ENCODE measurements at regions not wholly inside any gene's neighbourhood (a gene's known extent, or its start where the extent isn't known, plus 50 kb on each side); places are given as distances from the start of the nearest gene placed in this dataset.
"Not testable (repeated sequence)": the region's sequence is repeated elsewhere in the genome, so short reads cannot be mapped to it uniquely, and the experiment has no call there.

DNA sequence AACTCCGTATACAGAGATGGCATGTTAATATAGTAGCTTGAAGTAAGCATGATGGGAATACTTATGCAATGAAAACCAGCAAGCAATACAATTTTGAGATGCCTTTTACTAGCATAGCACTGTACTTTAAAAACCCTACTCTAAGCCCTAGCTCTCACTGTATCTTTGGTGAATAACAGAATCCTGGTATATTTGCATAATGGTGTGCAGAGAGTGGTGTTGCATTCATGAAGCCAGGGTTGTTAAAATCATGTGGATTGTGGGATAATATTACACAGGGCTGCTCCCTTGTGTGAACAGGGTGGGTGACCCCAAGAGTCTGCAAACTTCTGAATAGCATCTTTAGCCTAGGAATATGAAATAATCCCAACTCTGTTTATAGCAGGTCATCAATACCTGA lies 105.2 kb upstream of the BMP2 start:
- DNase-seq (ENCODE audit: low spot score): no peak

DNA sequence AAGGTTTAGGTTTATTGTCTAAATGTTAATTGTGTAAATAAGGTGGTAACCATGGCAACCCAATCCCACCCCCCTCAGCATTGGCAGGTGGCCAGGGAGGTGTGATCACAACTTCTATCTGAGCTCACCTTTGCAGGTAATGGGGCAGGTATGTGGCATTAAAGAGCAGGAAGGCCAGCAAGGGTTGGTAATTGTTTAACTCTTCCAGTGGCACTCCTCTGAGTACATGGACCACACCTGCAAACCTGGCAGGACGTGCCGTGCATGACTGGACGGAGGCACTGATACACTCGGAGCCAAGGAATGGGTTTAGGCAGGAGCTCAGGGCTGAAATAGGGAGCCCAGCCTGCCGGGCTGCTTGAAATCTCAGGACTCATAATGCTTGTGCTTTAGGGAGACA lies 107.0 kb upstream of the BMP2 start:
- no peak for DNase-seq (ENCODE audit: low spot score)

DNA sequence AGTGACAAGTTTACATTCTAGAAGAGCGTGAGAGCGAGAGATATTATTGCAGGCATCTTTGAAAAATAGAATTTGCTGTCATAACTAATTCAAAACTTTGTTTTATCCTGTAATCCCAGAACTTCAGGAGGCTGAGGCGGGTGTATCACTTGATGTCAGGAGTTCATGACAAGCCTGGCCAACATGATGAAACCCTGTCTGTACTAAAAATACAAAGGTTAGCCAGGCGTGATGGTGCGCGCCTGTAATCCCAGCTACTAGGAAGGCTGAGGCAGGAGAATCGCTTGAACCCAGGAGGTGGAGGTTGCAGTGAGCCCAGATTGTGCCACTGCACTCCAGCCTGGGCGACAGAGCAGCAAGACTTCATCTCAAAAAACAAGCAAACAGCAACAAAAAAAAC lies 108.6 kb upstream of the BMP2 start:
- DNase-seq (ENCODE audit: low spot score): not testable (repeated sequence)

DNA sequence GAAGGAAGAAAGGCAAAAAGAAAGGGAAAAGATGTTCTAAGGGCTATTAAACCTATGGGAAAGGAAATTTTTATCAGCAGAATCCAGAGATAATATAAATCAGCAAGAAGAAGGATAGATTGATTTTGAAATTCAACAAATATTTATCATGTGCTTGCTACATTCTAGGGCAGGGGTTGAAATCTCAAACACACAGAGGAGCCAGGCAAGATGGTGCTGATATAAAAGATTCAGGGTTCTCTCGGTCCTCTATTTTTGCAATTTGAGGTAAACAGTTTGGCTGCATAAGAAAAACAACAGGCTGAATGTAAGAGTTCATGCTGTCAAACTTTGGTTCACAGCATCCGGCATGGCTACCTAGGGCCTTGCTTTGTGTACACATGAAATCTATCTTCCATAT lies 109.6 kb upstream of the BMP2 start:
- DNase-seq (ENCODE audit: low spot score): no peak

DNA sequence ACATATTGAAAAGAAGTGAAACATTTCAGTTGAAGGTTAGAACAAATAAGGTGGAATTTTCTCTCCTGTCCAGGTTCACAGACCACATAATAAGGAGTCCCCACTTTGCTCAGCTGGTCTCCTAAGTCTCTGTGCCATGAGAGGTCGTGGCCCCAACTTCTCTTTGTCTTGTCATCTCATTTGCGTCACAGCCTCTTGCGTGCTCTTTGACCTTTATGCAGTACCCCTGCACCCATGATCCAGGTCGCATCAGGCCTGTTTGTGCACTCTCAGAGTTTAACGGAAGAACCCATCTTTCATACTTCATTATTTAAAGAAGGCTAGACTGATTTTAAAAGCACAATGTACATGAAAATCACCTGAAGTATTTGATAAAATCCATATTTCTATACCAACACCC lies 110.4 kb upstream of the BMP2 start:
- DNase-seq (ENCODE audit: low spot score): no peak

DNA sequence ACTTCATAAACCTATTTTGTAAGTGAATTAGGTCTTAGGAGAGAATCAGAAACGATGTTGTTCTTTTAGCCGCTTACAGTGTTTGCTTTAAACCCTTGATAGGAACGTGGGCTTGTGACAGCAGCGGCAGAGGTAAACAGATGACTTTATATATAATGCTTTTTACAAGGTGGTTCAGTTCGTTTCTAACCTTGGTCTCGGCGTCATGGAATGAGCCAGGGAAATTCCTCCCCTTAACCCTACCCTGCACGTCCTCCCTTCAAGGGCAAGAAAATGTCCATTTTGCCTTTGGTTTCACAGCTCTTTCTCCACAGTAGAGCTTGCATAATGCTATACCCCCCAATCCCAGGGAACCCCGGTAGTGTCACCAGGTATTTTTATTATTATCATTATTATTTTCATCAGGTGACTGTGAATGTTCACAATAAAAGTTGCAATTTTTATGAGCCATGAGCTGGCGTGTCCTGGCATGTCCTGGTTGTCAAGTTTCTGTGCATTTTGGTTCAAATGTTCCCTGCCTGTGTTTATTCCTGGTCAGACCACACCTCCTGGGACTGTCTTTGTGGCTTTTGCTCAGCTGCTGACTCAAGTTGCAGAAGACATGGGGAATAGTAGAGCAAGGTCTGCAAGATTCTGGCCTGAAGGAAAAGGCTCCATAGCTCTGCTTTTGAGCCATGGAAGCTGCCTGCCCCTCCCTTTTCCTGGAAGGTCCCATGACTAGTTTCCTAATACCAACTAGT lies 112.8 kb upstream of the BMP2 start:
- no peak for DNase-seq (ENCODE audit: low spot score)

DNA sequence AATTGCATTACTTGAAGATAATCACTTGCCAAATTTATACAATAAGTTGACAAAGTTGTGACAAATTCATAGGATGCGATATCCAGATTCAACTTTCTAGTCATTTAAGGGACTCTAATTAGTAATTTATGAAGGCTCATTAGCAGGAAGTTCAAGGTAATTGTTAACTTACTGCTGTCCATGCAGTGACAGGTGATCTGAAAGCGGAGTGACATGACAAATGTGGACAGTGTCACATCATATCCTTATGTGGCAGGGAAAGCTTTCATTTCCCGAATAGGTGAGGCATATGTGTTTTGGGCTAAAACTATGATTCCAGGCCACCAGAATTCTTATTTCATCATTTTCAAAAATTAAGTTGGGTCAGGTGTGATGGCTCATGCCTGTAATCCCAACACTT lies 115.9 kb upstream of the BMP2 start:
- DNase-seq (ENCODE audit: low spot score): no peak

DNA sequence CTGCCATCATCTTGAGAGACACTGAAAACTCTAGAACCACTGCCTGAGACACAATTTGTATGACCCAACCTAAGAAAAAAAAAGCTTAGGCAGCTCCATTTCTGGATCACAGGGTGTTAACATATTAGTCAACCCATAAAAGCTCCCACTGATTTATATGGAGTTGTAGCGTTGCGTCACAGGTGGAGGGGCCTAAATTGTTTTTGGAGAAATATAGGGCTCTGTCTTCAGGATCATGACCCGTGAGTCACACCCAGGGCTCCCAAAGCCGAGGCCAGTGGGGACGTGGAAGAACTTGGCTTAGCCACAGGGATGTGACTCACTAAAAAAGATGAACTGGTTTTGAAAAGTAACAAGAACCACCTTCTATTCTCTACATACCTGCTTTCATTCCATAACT lies 116.5 kb upstream of the BMP2 start:
- DNase-seq (ENCODE audit: low spot score): no peak

DNA sequence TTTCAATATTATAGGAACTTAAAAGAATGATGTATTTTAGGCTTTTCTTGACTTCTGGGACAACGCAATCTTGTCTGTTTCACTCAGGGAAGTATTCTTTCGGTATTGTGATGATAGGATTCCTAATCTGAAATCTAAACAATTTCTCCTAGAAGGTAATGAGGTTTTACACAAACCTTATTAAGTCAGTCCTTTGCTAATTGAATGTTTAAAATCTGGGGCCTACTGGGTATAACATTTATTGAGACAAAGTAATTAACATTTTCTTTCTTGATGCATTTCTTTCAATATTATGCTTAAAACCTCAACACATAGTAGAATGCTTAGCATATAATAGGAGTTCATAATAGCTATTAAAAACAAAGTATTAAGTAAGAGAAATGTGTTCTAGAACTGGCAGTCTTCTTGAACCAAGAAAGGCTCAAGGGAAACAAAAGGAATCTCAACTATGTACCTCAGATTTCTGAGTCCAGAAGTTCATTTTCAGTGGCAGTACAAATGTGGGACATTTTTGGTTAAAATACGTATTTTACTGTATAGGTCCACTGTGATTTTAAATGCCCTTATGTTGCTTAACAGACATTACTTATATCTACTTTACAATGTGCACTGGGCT lies 121.4 kb upstream of the BMP2 start:
- DNase-seq (ENCODE audit: low spot score): no peak

DNA sequence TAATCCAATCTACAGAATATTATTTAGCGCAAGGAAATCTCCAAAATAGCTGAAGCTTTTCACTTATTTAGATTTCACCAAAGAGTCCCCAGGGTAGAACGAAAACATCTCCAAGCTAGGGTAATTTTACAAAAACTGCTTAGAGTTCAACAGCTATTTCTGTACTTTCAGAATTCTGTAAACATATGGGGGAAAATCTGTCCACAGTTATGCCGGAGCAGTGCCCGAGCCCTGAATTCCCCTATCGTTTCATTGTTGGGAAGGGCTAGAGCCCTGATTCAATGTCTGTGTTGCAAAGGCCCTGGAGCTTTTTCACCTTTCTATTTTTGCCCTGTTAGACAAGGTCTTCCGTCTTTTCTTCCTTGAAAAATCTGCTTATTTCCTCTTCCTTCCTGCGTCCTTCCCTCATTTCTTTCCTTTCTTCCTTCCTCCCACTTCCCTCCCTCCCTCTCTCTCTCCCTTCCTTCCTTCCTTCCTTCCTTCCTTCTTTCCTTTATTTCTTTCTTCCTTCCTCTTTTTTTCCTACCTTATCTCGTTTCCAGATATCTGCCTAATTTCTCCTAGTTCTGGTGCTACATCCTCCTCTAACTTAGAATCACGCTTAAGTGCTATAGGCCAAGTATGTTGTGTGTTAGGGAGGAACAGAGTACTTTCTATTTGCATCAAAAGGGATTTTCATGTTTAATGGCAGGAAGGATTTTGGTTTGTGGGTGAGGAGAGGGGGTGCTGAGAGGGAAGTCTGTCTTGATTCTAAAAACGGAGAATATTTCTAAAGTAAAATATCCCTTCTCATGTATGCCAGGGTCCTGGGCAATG lies 122.5 kb upstream of the BMP2 start:
- no peak for DNase-seq (ENCODE audit: low spot score)

DNA sequence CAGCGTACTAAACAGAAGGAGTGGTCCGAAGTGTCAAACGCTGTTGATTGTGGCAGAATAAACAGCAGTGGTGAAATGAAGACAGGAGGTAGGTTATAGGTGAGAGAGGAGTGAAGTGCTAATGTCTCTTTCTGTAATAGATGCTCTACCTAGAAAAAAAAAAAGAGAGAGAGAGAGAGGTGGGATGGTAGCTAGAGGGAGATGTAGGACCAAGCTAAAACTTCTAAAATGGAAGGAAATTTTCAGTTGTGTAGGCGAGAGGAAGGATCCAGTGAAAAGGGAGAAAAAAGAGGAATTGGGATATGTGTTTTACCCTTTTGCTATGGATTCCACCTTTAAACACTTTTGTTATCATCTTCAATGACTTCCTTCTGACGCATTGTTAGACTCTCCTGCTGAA lies 126.5 kb upstream of the BMP2 start:
- no peak for DNase-seq (ENCODE audit: low spot score)

DNA sequence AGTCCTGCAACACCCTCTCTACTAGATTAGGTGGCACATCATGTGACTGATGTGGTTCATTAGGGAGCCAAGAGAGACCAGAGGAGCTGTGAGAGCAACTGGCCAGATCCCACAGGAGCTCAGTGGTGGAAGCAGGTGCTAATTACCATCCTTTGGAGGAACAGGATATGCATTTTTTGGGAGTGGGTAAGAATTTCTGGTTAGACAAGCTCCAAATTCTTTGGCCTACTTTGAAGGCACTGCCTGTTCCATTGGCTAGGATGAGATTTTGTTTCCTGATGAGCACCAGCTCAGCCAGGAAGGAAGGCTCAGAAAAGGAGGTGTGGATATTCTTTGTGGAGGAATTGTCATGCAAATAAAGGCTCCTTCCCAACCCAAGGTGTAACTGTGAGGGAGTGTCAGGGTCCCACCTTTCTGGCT lies 130.3 kb upstream of the BMP2 start:
- DNase-seq (ENCODE audit: low spot score): no peak

DNA sequence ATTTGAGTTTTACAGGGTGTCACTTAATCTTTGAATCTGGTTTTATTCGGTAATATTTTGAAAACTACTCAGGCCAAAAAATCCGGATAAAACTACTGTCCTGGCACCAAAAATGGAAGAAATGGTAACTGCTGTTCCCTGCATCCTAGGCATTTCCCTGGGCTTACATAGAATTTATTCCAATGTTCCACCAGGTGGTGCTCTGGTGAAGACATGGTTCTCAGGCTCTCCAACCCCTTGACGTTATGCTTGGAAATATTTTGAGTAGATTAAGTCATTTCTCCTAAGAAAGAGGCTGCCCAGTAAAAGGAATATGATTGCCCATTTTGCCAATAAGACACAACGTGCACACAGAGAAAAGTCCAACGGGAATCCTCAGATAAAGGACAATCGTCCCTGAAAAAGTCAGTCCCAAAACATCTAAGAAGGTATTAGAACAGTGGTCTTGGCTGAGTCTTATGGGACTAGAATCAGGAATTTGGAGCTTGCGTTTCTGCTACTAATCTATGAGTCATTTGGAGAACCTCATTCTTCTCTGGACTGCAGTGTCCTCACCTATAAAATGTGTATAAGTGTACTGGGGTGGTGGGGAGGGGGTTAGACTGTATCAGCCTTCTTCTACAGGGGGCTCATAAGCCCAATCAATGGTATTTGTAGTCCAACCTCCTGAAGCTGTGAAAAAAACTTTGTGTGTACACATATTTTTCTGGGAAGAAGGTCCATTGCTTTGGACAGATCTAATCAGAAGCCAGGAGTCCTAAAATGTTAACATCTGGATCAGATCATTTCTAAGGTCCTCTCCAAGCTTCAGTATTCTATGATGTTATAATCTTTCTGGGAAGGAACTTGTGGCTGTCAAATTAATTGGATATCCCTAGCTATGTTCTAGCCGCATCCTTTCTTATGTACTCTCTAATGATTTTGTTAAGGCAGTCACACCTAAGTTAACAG lies 131.0 kb upstream of the BMP2 start:
- peak; percentile 58 for DNase-seq (ENCODE audit: low spot score)

DNA sequence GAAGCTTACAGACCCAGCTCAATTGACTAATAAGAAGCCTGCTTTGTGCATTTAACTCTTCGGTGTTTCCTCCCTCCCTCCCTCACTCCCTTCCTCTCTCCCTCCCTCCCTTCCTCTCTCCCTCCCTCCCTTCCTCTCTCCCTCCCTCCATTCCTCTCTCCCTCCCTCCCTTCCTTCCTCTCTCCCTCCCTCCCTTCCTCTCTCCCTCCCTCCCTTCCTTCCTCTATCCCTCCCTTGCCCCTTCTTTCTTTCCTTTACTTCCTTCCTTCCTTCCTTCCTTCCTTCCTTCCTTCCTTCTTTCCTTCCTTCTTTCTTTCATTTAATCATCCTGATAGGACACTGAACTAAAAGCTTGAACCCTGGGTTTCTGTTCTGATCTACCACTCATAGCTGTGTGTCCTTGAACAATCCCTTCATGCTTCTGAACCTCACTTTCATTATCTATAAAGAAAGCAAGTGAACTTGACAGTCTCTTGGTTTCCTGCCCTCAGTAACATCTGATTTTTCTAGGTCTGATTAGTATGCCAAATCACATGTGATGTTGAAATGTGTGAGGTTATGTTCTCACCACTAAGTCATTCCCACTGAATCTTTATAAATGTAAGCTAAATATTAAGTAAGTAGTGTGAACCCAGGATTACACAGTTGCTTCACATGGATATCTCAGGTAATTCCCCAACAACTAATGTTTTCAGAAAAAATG lies 132.3 kb upstream of the BMP2 start:
- DNase-seq (ENCODE audit: low spot score): no peak

DNA sequence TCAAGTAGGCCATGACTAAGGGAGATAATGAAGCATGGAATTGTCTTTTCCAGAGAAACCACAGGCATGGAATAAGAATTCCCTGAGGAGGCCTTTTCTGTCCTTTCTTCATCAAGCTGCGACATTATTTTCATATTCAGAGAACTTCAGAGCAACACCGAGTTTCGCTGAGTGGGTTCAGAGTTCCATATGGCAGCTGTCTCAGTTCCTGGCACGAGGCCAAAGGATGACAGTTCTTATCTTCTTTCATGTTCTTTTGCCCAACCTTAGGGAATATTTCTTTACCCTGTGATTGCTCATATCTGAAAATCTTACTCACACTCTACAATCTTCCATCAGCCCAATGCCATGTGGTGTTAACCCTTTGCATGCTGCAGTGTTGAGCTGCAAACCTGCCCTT lies 135.3 kb upstream of the BMP2 start:
- DNase-seq (ENCODE audit: low spot score): no peak

DNA sequence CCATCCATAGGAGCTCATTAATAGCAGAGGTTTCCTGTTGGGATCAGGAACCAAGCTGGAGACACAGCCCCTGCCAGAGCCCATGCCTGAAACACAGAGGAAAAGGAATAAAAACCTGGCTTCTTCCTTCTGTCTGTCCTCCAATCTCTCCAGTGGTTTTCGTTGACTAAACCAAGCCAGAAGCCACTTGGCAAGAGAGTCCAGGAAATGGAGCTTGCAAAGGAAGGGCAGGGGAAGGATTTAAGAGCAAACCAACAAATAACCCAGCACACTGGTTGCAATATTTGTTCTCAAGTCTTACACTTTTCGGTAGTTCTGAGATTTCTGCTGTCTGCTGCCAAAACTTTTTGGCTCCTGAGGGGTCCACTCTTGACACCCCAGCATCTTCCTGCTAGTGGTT lies 137.0 kb upstream of the BMP2 start:
- no peak for DNase-seq (ENCODE audit: low spot score)

DNA sequence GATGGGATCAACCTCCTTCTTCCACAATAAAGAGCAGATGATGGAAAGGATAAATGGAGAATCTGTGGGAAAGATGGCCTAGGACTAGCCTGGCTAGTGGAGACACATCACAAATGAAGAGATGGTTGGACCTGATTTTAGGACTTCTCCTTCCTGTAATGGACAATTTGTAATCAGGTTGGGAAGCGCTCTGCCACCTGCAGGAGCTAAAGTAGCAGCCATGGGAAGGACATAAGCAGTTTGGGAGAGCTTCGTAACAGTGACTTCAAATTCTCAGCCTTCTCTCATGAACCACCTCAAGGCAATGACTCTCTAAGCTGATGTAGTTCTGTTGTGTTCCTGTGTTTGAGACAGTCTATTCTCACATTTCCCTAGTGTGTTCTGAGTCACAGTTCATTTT lies 137.9 kb upstream of the BMP2 start:
- DNase-seq (ENCODE audit: low spot score): no peak

DNA sequence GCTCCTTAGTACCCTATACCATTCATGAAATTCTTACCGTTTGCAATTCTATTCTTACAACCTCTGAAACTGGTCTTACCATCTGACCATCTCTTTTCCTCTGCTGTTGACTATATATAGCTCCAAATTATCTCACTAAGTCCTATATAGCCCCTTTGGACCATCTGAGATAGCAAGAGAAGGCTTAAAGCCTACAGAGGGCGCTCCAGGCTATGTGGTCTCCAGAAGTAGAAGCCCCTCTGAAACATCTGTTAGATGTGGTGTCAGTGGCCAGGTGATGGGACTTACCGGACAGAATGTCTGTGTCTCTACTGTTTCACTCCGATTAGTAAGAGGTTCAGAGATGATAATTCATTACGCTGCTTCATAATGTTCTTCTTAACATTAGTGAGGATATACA lies 140.7 kb upstream of the BMP2 start:
- no peak for DNase-seq (ENCODE audit: low spot score)

DNA sequence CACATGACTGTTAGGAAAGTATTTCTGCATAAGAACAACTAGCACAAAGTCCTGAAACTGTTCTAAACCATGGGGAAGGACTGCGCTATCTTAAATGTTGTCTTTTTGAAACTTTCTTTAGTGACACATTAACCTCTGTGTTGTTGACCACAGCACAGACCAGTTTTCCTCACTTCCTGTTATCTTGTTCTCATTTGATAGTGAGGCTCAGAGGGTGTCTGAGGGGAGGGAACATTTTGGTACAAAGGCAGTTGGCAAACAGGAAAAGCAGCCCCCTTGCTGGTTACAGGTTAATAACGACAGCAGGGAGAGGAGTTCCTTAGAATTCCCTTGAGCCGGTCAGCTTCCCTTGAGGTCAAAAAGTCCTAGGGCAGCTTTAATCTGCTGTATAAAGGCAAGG lies 143.5 kb upstream of the BMP2 start:
- DNase-seq (ENCODE audit: low spot score): no peak

DNA sequence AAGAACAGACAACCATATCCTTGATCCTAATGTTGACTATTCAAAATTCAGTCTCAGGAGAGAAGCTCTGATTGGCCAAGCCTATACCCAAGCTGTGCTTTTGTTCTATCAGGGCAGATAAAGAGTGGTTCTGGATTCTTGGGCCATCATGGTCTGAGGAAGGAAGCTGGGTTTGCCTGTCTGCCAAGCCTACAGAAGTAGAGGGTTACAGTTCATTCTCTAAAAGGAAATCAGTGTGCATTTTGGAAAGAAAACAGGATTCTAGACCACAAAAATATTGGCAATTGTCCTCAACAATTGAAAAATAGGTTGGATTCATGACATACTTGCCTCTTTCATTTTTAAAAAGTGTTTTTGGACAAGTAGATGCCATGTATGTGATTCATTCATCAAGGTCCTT lies 145.4 kb upstream of the BMP2 start:
- DNase-seq (ENCODE audit: low spot score): no peak

DNA sequence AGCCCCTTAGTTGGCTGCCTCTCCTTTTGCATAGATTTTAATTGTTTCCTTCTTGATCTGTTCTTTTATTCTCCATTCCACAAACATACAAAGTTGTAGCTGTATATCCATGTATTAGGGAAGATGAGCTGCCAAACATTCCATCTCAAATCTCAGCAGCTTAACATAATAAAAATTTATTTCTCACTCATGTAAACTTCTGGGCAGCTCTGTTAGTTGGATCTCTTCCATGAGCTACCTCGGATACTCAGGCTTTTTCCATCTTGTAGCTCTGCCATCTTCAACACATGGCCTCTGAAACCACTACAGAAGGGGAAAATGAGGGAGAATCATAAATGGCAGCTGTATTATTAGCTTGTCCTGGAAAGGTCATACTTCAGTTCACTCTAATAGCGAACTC lies 149.4 kb upstream of the BMP2 start:
- DNase-seq (ENCODE audit: low spot score): no peak

DNA sequence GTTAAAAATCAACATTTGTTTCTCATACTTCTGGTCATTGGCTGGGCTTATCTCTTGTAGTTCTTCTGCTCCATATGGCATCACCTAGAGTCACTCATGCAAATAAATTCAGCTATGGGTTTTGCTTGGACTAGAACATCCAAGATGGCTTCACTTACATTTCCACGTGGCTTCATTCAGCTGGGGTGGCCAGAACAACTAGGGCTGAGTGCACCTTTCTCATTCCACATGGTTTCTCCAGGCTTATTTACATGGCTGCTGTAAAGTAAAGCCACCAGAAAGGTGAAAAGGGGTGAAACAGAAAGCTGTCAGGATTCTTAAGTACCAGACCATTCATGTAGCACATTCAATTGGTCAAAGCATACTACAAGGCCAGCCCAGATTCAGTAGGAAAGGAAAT lies 151.1 kb upstream of the BMP2 start:
- DNase-seq (ENCODE audit: low spot score): no peak

All from pons (tissue), 1 donor.